Fibroblast of lung (primary cell): ENCODE measurements at regions not wholly inside any gene's neighbourhood (a gene's known extent, or its start where the extent isn't known, plus 50 kb on each side); places are given as distances from the start of the nearest gene placed in this dataset.
"Not testable (repeated sequence)": the region's sequence is repeated elsewhere in the genome, so short reads cannot be mapped to it uniquely, and the experiment has no call there.

Experiments used
- DNase-seq, 2 donors: peaks; one replicate each; pipeline versions ENCODE4 v3.0.0 to v3.0.0-alpha.2; 2010; ENCODE audit warnings: low read depth in 2 of 2
- H2AFZ ChIP-seq: 2 replicates; pipeline ENCODE4 v1.5.1; 2012; ENCODE audit warnings: low read length, control low read depth, inconsistent platforms
- H3K27ac ChIP-seq: 2 replicates; pipeline ENCODE4 v1.5.1; 2011; ENCODE audit warnings: low read length, control low read depth; ENCODE audit not compliant: insufficient read depth
- H3K27me3 ChIP-seq: 2 replicates; pipeline ENCODE4 v1.5.1; 2011; ENCODE audit warnings: mild to moderate bottlenecking, low read length; ENCODE audit not compliant: control insufficient read depth, insufficient read depth
- H3K36me3 ChIP-seq: 2 replicates; pipeline ENCODE4 v1.5.1; 2011; ENCODE audit warnings: low read length; ENCODE audit not compliant: control insufficient read depth, insufficient read depth
- H3K4me1 ChIP-seq: 2 replicates; pipeline ENCODE4 v1.5.1; 2011; ENCODE audit warnings: low read length; ENCODE audit not compliant: control insufficient read depth, insufficient read depth; ENCODE audit errors: extremely low read depth
- H3K4me2 ChIP-seq: 2 replicates; pipeline ENCODE4 v1.5.1; 2011; ENCODE audit warnings: low read length, control low read depth; ENCODE audit not compliant: insufficient read depth; ENCODE audit errors: extremely low read depth
- H3K4me3 ChIP-seq, 4 experiments: fragments of 200-600 bp in 1 of 4; sonication (generic) in 1 of 4; replicated peaks in 1 of 4; 2 replicates each; pipeline ENCODE4 v1.5.1; 2011 to 2016; ENCODE audit warnings: low read length in 4 of 4, low read depth in 3 of 4, mild to moderate bottlenecking in 3 of 4, control low read depth in 2 of 4, inconsistent platforms in 1 of 4, mixed read lengths in 1 of 4; ENCODE audit not compliant: insufficient read depth in 1 of 4; ENCODE audit errors: control extremely low read depth in 1 of 4
- H3K79me2 ChIP-seq: 2 replicates; pipeline ENCODE4 v1.5.1; 2012; ENCODE audit warnings: mild to moderate bottlenecking, low read length, inconsistent platforms; ENCODE audit not compliant: control insufficient read depth, insufficient read depth
- H3K9ac ChIP-seq: 2 replicates; pipeline ENCODE4 v1.5.1; 2011; ENCODE audit warnings: mild to moderate bottlenecking, low read length, control low read depth; ENCODE audit not compliant: insufficient read depth
- H3K9me3 ChIP-seq: 2 replicates; pipeline ENCODE4 v1.5.1; 2012; ENCODE audit warnings: low read depth, low read length; ENCODE audit not compliant: control insufficient read depth, insufficient read depth
- H4K20me1 ChIP-seq: 2 replicates; pipeline ENCODE4 v1.5.1; 2011; ENCODE audit warnings: low read length; ENCODE audit not compliant: control insufficient read depth, insufficient read depth; ENCODE audit errors: extremely low read depth
- CTCF ChIP-seq, 2 donors: IDR thresholded peaks in 1 of 2; conservative IDR thresholded peaks in 1 of 2; 1 replicate in 1 of 2; 2 replicates in 1 of 2; pipeline ENCODE4 v1.5.1; 2011 to 2012; ENCODE audit warnings: low read length in 2 of 2, control low read depth in 1 of 2, inconsistent platforms in 1 of 2, low read depth in 1 of 2, mild to moderate bottlenecking in 1 of 2
- EZH2 ChIP-seq: IDR thresholded peaks from 2 replicates; pipeline ENCODE4 v1.5.1; 2012; ENCODE audit warnings: low read length, control low read depth, mild to moderate bottlenecking; ENCODE audit errors: missing control alignments

GRCh38 chr19:31892060-31892459, 453.4 kb upstream of the ZNF507 start:
- H3K79me2 ChIP-seq: no peaks in the 10 kb centered on the region
- H2AFZ ChIP-seq: no peak overlapping the region
- TF ChIP-seq EZH2 (no peak), CTCF (conservative IDR thresholded peaks at IDR 0.05 in 1 of 2, IDR thresholded peaks at IDR 0.05 in 1 of 2; ENCODE audit: low read depth in 1 of 2, low read length in 2 of 2) (no peak)
- no peaks in the 10 kb centered on the region for H4K20me1 ChIP-seq
- H3K9me3 ChIP-seq: no peaks in the 10 kb centered on the region
- no peaks in the 10 kb centered on the region for H3K36me3 ChIP-seq
- H3K4me1 ChIP-seq: no peaks in the 10 kb centered on the region
- DNase-seq: no peak
- no peak overlapping the region for H3K9ac ChIP-seq
- H3K4me2 ChIP-seq: no peak overlapping the region
- H3K4me3 ChIP-seq: no peak overlapping the region
- no peak overlapping the region for H3K27ac ChIP-seq
- H3K27me3 ChIP-seq: no peaks in the 10 kb centered on the region

GRCh38 chr19:31893491-31893890, 451.9 kb upstream of the ZNF507 start:
- not testable (repeated sequence) for H4K20me1 ChIP-seq, H3K79me2 ChIP-seq, H3K27ac ChIP-seq, H3K9me3 ChIP-seq, H3K9ac ChIP-seq, H3K36me3 ChIP-seq, H2AFZ ChIP-seq, DNase-seq, H3K4me3 ChIP-seq, H3K4me2 ChIP-seq, H3K27me3 ChIP-seq, H3K4me1 ChIP-seq

GRCh38 chr19:31894451-31894850, 451.0 kb upstream of the ZNF507 start:
- H3K4me2 ChIP-seq: no peak overlapping the region
- no peaks in the 10 kb centered on the region for H3K9me3 ChIP-seq
- H3K27ac ChIP-seq: no peak overlapping the region
- no peak for TF ChIP-seq EZH2
- TF ChIP-seq CTCF (conservative IDR thresholded peaks at IDR 0.05 in 1 of 2, IDR thresholded peaks at IDR 0.05 in 1 of 2; ENCODE audit: low read depth in 1 of 2, low read length in 2 of 2): no peak
- H3K36me3 ChIP-seq: no peaks in the 10 kb centered on the region
- no peak overlapping the region for H2AFZ ChIP-seq
- DNase-seq: no peak
- no peak overlapping the region for H3K4me3 ChIP-seq
- H4K20me1 ChIP-seq: no peaks in the 10 kb centered on the region
- H3K27me3 ChIP-seq: no peaks in the 10 kb centered on the region
- no peak overlapping the region for H3K9ac ChIP-seq
- no peaks in the 10 kb centered on the region for H3K79me2 ChIP-seq
- H3K4me1 ChIP-seq: no peaks in the 10 kb centered on the region

GRCh38 chr19:31897292-31897691, 448.1 kb upstream of the ZNF507 start:
- no peaks in the 10 kb centered on the region for H3K27me3 ChIP-seq
- no peaks in the 10 kb centered on the region for H3K9me3 ChIP-seq
- no peak overlapping the region for H3K27ac ChIP-seq
- H3K4me1 ChIP-seq: no peaks in the 10 kb centered on the region
- no peaks in the 10 kb centered on the region for H3K36me3 ChIP-seq
- TF ChIP-seq EZH2: no peak
- no peak for TF ChIP-seq CTCF (conservative IDR thresholded peaks at IDR 0.05 in 1 of 2, IDR thresholded peaks at IDR 0.05 in 1 of 2; ENCODE audit: low read depth in 1 of 2, low read length in 2 of 2)
- H3K79me2 ChIP-seq: no peaks in the 10 kb centered on the region
- no peak overlapping the region for H3K4me2 ChIP-seq
- no peak for DNase-seq
- H3K4me3 ChIP-seq: no peak overlapping the region
- no peak overlapping the region for H2AFZ ChIP-seq
- H4K20me1 ChIP-seq: no peaks in the 10 kb centered on the region
- no peak overlapping the region for H3K9ac ChIP-seq
